GM23338 (cell line): ENCODE measurements at regions not wholly inside any gene's neighbourhood (a gene's known extent, or its start where the extent isn't known, plus 50 kb on each side); places are given as distances from the start of the nearest gene placed in this dataset.

ENCODE experiments used
- ATAC-seq: fragments of 200-7000 bp; cut with Tn5 transposase; 3 replicates; pipeline ENCODE4 v1.9.1; 2020
- DNase-seq: peaks from one replicate; pipeline ENCODE4 v3.0.0-alpha.2; 2015; ENCODE audit warnings: low spot score
- H2AFZ ChIP-seq: fragments of 200-600 bp; sonication (generic); 2 replicates; pipeline ENCODE4 v1.8.0; 2016; ENCODE audit warnings: antibody characterized with exemption, mild to moderate bottlenecking, moderate library complexity
- H3F3A ChIP-seq: fragments of 200-600 bp; sonication (generic); replicated peaks from 2 replicates; pipeline ENCODE4 v1.8.0; 2017; ENCODE audit warnings: antibody characterized with exemption, mixed run types, low read depth
- H3K27ac ChIP-seq: fragments of 200-600 bp; sonication (generic); 2 replicates; pipeline ENCODE4 v1.6.1; 2016; ENCODE audit warnings: low read depth
- H3K27me3 ChIP-seq: fragments of 200-600 bp; sonication (generic); 2 replicates; pipeline ENCODE4 v1.8.0; 2016; ENCODE audit warnings: mild to moderate bottlenecking, mixed run types, moderate library complexity; ENCODE audit not compliant: insufficient read depth
- H3K36me3 ChIP-seq: fragments of 200-600 bp; sonication (generic); 2 replicates; pipeline ENCODE4 v1.8.0; 2016; ENCODE audit warnings: mild to moderate bottlenecking; ENCODE audit not compliant: insufficient read depth
- H3K4me1 ChIP-seq: fragments of 200-600 bp; sonication (generic); 2 replicates; pipeline ENCODE4 v1.8.0; 2016; ENCODE audit warnings: mild to moderate bottlenecking, moderate library complexity; ENCODE audit not compliant: insufficient read depth
- H3K4me2 ChIP-seq: fragments of 200-600 bp; sonication (generic); 2 replicates; pipeline ENCODE4 v1.7.1; 2017; ENCODE audit warnings: mixed run types
- H3K4me3 ChIP-seq: fragments of 200-600 bp; sonication (generic); 2 replicates; pipeline ENCODE4 v1.6.1; 2016; ENCODE audit warnings: mixed run types
- H3K79me2 ChIP-seq: fragments of 200-600 bp; sonication (generic); replicated peaks from 2 replicates; pipeline ENCODE4 v1.8.0; 2017; ENCODE audit warnings: mild to moderate bottlenecking; ENCODE audit not compliant: insufficient read depth
- H3K9me2 ChIP-seq: fragments of 200-600 bp; sonication (generic); 2 replicates; pipeline ENCODE4 v1.8.0; 2017; ENCODE audit not compliant: insufficient read depth
- H4K20me1 ChIP-seq: fragments of 200-600 bp; sonication (generic); replicated peaks from 2 replicates; pipeline ENCODE4 v1.8.0; 2017; ENCODE audit warnings: mild to moderate bottlenecking; ENCODE audit not compliant: insufficient read depth
- H3K27ac Mint-ChIP-seq: 2 replicates; pipeline ENCODE4 v1.8.0; 2020; ENCODE audit warnings: inconsistent platforms, mild to moderate bottlenecking, moderate library complexity, mixed read lengths
- H3K27me3 Mint-ChIP-seq: 3 replicates; pipeline ENCODE4 v1.8.0; 2022; ENCODE audit warnings: low read depth, mild to moderate bottlenecking, moderate library complexity, mixed read lengths, inconsistent platforms; ENCODE audit not compliant: insufficient read depth, poor library complexity
- H3K36me3 Mint-ChIP-seq: 3 replicates; pipeline ENCODE4 v1.8.0; 2021; ENCODE audit warnings: low read depth, mild to moderate bottlenecking, inconsistent platforms, moderate library complexity, mixed read lengths
- H3K4me1 Mint-ChIP-seq: 3 replicates; pipeline ENCODE4 v1.8.0; 2020; ENCODE audit warnings: mild to moderate bottlenecking, inconsistent platforms, mixed read lengths
- H3K4me3 Mint-ChIP-seq: 3 replicates; pipeline ENCODE4 v1.8.0; 2021; ENCODE audit warnings: moderate library complexity, mild to moderate bottlenecking, inconsistent platforms, mixed read lengths
- H3K9me3 Mint-ChIP-seq: 3 replicates; pipeline ENCODE4 v1.8.0; 2020; ENCODE audit warnings: moderate library complexity, mild to moderate bottlenecking, inconsistent platforms, mixed read lengths
- EZH2 ChIP-seq: fragments of 200-600 bp; sonication (generic); IDR thresholded peaks from one replicate; pipeline ENCODE4 v1.8.0; 2017; ENCODE audit warnings: antibody characterized with exemption, mild to moderate bottlenecking, low read depth; ENCODE audit not compliant: unreplicated experiment
- POLR2AphosphoS5 ChIP-seq: IDR thresholded peaks from 2 replicates; pipeline ENCODE4 v1.6.1; 2016; ENCODE audit warnings: antibody characterized with exemption, low read depth
- REST ChIP-seq: IDR thresholded peaks from one replicate; pipeline ENCODE4 v1.6.1; 2018; ENCODE audit warnings: antibody characterized with exemption; ENCODE audit not compliant: unreplicated experiment
- STAT1 ChIP-seq: IDR thresholded peaks from one replicate; pipeline ENCODE4 v1.6.1; 2016; ENCODE audit warnings: antibody characterized with exemption; ENCODE audit not compliant: unreplicated experiment
- TF ChIP-seq, protein P1 (sequence below): fragments of 250-450 bp; sonication (Bioruptor Pico); IDR thresholded peaks from 2 replicates; pipeline ENCODE4 v1.5.0; 2020; ENCODE audit warnings: mild to moderate bottlenecking, moderate library complexity

GRCh38 chrY:19011605-19012090 lies 238.1 kb upstream of the HSFY2 start (continued):
- TF ChIP-seq, protein P1, sequence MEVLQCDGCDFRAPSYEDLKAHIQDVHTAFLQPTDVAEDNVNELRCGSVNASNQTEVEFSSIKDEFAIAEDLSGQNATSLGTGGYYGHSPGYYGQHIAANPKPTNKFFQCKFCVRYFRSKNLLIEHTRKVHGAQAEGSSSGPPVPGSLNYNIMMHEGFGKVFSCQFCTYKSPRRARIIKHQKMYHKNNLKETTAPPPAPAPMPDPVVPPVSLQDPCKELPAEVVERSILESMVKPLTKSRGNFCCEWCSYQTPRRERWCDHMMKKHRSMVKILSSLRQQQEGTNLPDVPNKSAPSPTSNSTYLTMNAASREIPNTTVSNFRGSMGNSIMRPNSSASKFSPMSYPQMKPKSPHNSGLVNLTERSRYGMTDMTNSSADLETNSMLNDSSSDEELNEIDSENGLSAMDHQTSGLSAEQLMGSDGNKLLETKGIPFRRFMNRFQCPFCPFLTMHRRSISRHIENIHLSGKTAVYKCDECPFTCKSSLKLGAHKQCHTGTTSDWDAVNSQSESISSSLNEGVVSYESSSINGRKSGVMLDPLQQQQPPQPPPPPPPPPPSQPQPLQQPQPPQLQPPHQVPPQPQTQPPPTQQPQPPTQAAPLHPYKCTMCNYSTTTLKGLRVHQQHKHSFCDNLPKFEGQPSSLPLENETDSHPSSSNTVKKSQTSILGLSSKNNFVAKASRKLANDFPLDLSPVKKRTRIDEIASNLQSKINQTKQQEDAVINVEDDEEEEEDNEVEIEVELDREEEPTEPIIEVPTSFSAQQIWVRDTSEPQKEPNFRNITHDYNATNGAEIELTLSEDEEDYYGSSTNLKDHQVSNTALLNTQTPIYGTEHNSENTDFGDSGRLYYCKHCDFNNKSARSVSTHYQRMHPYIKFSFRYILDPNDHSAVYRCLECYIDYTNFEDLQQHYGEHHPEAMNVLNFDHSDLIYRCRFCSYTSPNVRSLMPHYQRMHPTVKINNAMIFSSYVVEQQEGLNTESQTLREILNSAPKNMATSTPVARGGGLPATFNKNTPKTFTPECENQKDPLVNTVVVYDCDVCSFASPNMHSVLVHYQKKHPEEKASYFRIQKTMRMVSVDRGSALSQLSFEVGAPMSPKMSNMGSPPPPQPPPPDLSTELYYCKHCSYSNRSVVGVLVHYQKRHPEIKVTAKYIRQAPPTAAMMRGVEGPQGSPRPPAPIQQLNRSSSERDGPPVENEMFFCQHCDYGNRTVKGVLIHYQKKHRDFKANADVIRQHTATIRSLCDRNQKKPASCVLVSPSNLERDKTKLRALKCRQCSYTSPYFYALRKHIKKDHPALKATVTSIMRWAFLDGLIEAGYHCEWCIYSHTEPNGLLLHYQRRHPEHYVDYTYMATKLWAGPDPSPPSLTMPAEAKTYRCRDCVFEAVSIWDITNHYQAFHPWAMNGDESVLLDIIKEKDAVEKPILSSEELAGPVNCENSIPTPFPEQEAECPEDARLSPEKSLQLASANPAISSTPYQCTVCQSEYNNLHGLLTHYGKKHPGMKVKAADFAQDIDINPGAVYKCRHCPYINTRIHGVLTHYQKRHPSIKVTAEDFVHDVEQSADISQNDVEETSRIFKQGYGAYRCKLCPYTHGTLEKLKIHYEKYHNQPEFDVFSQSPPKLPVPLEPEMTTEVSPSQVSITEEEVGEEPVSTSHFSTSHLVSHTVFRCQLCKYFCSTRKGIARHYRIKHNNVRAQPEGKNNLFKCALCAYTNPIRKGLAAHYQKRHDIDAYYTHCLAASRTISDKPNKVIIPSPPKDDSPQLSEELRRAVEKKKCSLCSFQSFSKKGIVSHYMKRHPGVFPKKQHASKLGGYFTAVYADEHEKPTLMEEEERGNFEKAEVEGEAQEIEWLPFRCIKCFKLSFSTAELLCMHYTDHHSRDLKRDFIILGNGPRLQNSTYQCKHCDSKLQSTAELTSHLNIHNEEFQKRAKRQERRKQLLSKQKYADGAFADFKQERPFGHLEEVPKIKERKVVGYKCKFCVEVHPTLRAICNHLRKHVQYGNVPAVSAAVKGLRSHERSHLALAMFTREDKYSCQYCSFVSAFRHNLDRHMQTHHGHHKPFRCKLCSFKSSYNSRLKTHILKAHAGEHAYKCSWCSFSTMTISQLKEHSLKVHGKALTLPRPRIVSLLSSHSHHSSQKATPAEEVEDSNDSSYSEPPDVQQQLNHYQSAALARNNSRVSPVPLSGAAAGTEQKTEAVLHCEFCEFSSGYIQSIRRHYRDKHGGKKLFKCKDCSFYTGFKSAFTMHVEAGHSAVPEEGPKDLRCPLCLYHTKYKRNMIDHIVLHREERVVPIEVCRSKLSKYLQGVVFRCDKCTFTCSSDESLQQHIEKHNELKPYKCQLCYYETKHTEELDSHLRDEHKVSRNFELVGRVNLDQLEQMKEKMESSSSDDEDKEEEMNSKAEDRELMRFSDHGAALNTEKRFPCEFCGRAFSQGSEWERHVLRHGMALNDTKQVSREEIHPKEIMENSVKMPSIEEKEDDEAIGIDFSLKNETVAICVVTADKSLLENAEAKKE (CRISPR knock-in tag) = no peak
- TF ChIP-seq STAT1 (no peak), POLR2AphosphoS5 (no peak), EZH2 (no peak), REST (no peak)

GRCh38 chrY:19006234-19006633 lies 232.7 kb upstream of the HSFY2 start:
- Histone ChIP-seq H4K20me1 (0 out of 2 replicates have a peak, but pooled peaks cover 3% of the 10 kb centered on the region), H3K4me1 (peaks cover 20% of the 10 kb centered on the region), H3K9me2 (no peaks in the 10 kb centered on the region), H3K27me3 (no peaks in the 10 kb centered on the region), H3K79me2 (peaks cover 48% of the 10 kb centered on the region), H3K27ac (0 out of 2 replicates have a peak overlapping the region, but pooled peaks have one; percentile 18), H3K4me2 (peak overlapping the region; percentile 17), H3F3A (no peaks in the 10 kb centered on the region), H3K4me3 (0 out of 2 replicates have a peak overlapping the region, but pooled peaks have one; percentile 19), H2AFZ (no peak overlapping the region), H3K36me3 (no peaks in the 10 kb centered on the region)
- peaks cover 22% of the 10 kb centered on the region; the same call in 2 of the 3 replicates for H3K4me1 Mint-ChIP-seq
- ATAC-seq (peak; percentile 62; the same call in 2 of the 3 replicates), DNase-seq (no peak)
- no peaks in the 10 kb centered on the region for H3K27me3 Mint-ChIP-seq
- no peak overlapping the region for H3K4me3 Mint-ChIP-seq
- peaks cover 13% of the 10 kb centered on the region; the same call in 2 of the 3 replicates for H3K36me3 Mint-ChIP-seq
- peaks cover 7% of the 10 kb centered on the region; the same call in 1 of the 3 replicates for H3K9me3 Mint-ChIP-seq
- peak overlapping the region; percentile 12; the same call in 1 of the 2 replicates for H3K27ac Mint-ChIP-seq
- TF ChIP-seq, protein P1 (CRISPR knock-in tag) = no peak
